HepG2 (cell line): ENCODE measurements at regions not wholly inside any gene's neighbourhood (a gene's known extent, or its start where the extent isn't known, plus 50 kb on each side); places are given as distances from the start of the nearest gene placed in this dataset.

ENCODE experiments used
- AFF4 ChIP-seq: sonication (generic); formaldehyde crosslinking; IDR thresholded peaks from 2 replicates; pipeline ENCODE4 v1.4.0; 2020; ENCODE audit warnings: missing genetic modification reagents
- FOXP1 ChIP-seq, 2 experiments: fragments of 450-650 bp in 1 of 2; IDR thresholded peaks; 2 replicates each; pipeline ENCODE4 v1.6.1; 2017 to 2018; ENCODE audit warnings: antibody characterized with exemption in 1 of 2
- MED1 ChIP-seq: sonication (generic); formaldehyde crosslinking; IDR thresholded peaks from 2 replicates; pipeline ENCODE4 v1.4.0; 2020; ENCODE audit warnings: missing genetic modification reagents
- MLXIP ChIP-seq: sonication (generic); formaldehyde crosslinking; IDR thresholded peaks from 2 replicates; pipeline ENCODE4 v1.9.0; 2021; ENCODE audit warnings: missing genetic modification reagents, borderline replicate concordance
- PAXIP1 ChIP-seq: sonication (generic); formaldehyde crosslinking; conservative IDR thresholded peaks from 2 replicates; pipeline ENCODE4 v1.4.0; 2020; ENCODE audit warnings: mild to moderate bottlenecking, missing genetic modification reagents, moderate library complexity
- RBAK ChIP-seq: sonication (generic); formaldehyde crosslinking; IDR thresholded peaks from 2 replicates; pipeline ENCODE4 v1.5.1; 2020; ENCODE audit warnings: mild to moderate bottlenecking, missing genetic modification reagents
- RFX5 ChIP-seq: IDR thresholded peaks from 2 replicates; pipeline ENCODE4 v1.6.1; 2011; ENCODE audit warnings: low read depth, low read length, improper control_type of control experiment
- SKI ChIP-seq: fragments of 450-650 bp; IDR thresholded peaks from one replicate; pipeline ENCODE4 v1.6.1; 2018; ENCODE audit warnings: mild to moderate bottlenecking; ENCODE audit not compliant: partially characterized antibody
- YEATS4 ChIP-seq: sonication (generic); formaldehyde crosslinking; IDR thresholded peaks from 2 replicates; pipeline ENCODE4 v1.4.0; 2020; ENCODE audit warnings: missing genetic modification reagents, borderline replicate concordance
- ZFP82 ChIP-seq: sonication (generic); formaldehyde crosslinking; IDR thresholded peaks from 2 replicates; pipeline ENCODE4 v1.5.1; 2020; ENCODE audit warnings: mild to moderate bottlenecking, missing genetic modification reagents, borderline replicate concordance
- ZNF3 ChIP-seq: IDR thresholded peaks from 2 replicates; pipeline ENCODE4 v1.7.0; 2017; ENCODE audit warnings: inconsistent platforms
- ZNF720 ChIP-seq: sonication (generic); formaldehyde crosslinking; IDR thresholded peaks from 2 replicates; pipeline ENCODE4 v1.4.0; 2020; ENCODE audit warnings: missing genetic modification reagents
- TF ChIP-seq, protein P1 (sequence below): sonication (generic); formaldehyde crosslinking; IDR thresholded peaks from 2 replicates; pipeline ENCODE4 v1.5.1; 2020; ENCODE audit warnings: mild to moderate bottlenecking, missing genetic modification reagents, borderline replicate concordance
- TF ChIP-seq, protein P2 (sequence below): sonication (generic); formaldehyde crosslinking; IDR thresholded peaks from 2 replicates; pipeline ENCODE4 v1.9.0; 2021; ENCODE audit warnings: missing genetic modification reagents, borderline replicate concordance

DNA sequence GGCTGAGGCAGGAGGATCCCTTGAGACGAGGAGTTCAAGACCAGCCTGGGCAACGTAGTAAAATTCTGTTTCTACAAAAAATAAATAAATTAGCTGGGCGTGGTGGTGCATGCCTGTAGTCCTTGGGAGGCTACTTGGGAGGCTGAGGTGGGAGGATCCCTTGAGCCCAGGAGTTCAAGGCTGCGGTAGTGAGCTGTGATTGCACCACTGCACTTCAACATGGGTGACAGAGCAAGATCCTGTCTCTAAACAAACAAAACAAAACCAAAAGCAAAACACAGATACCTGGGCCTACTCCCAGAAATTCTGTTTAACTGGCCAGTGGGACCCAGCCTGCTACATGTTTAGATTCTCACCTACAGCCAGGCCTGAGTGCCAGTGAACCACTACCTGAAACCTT lies 74.6 kb upstream of the MEDAG start (continued):
- TF ChIP-seq PAXIP1 (CRISPR knock-in tag) (peak; percentile 33; the same call in 1 of the 2 replicates), YEATS4 (CRISPR knock-in tag) (0 out of 2 replicates have a peak, but pooled peaks have one; percentile 40), ZNF720 (CRISPR knock-in tag) (no peak), AFF4 (no peak), FOXP1 (IDR thresholded peaks at IDR 0.05) (no peak), FOXP1 (CRISPR knock-in tag; IDR thresholded peaks at IDR 0.05) (peak; percentile 57), SKI (no peak), ZFP82 (CRISPR knock-in tag) (no peak), MLXIP (CRISPR knock-in tag) (no peak), RFX5 (no peak), ZNF3 (peak; percentile 78; the same call in 1 of the 2 replicates), RBAK (CRISPR knock-in tag) (no peak), MED1 (CRISPR knock-in tag) (peak; percentile 72)
- TF ChIP-seq, protein P1, sequence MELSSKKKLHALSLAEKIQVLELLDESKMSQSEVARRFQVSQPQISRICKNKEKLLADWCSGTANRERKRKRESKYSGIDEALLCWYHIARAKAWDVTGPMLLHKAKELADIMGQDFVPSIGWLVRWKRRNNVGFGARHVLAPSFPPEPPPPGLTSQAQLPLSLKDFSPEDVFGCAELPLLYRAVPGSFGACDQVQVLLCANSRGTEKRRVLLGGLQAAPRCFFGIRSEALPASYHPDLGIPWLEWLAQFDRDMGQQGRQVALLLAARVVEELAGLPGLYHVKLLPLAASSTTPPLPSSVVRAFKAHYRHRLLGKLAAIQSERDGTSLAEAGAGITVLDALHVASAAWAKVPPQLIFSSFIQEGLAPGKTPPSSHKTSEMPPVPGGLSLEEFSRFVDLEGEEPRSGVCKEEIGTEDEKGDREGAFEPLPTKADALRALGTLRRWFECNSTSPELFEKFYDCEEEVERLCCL (CRISPR knock-in tag): no peak
- TF ChIP-seq, protein P2, sequence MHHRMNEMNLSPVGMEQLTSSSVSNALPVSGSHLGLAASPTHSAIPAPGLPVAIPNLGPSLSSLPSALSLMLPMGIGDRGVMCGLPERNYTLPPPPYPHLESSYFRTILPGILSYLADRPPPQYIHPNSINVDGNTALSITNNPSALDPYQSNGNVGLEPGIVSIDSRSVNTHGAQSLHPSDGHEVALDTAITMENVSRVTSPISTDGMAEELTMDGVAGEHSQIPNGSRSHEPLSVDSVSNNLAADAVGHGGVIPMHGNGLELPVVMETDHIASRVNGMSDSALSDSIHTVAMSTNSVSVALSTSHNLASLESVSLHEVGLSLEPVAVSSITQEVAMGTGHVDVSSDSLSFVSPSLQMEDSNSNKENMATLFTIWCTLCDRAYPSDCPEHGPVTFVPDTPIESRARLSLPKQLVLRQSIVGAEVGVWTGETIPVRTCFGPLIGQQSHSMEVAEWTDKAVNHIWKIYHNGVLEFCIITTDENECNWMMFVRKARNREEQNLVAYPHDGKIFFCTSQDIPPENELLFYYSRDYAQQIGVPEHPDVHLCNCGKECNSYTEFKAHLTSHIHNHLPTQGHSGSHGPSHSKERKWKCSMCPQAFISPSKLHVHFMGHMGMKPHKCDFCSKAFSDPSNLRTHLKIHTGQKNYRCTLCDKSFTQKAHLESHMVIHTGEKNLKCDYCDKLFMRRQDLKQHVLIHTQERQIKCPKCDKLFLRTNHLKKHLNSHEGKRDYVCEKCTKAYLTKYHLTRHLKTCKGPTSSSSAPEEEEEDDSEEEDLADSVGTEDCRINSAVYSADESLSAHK (CRISPR knock-in tag): no peak
